ENCODE measurements at regions not wholly inside any gene's neighbourhood (a gene's known extent, or its start where the extent isn't known, plus 50 kb on each side); places are given as distances from the start of the nearest gene placed in this dataset.

DNA sequence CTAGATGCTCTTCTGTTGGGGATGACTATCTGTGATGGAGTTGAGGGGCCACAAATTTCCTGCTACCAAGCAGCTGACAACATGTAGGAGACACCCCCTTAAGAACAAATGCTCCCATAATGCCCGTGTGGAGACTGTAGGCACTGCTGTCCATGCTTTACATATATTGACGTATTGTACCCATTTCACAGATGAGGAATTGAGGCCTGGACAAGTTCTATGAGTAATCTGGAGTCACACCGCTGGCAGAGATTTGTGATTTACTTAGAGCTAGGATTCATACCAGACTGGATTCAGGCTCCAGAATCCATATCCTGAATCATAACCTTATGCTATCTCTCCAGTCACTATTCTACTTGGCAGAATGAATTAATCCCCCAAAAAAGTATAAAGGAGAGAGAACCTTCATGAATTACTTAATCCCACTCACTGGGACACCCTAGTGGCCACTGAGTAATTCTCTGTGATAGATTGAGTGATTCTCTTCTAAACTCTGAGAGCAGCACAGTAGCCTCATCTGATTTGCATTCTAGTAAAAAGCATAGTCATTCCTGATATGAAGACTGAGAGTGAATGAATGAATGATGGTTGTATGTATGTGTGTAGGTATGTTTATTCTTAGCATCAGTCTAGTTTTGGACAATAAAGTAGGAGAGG lies 460.7 kb upstream of the MEIS1 start:
- TF ChIP-seq, protein P1, sequence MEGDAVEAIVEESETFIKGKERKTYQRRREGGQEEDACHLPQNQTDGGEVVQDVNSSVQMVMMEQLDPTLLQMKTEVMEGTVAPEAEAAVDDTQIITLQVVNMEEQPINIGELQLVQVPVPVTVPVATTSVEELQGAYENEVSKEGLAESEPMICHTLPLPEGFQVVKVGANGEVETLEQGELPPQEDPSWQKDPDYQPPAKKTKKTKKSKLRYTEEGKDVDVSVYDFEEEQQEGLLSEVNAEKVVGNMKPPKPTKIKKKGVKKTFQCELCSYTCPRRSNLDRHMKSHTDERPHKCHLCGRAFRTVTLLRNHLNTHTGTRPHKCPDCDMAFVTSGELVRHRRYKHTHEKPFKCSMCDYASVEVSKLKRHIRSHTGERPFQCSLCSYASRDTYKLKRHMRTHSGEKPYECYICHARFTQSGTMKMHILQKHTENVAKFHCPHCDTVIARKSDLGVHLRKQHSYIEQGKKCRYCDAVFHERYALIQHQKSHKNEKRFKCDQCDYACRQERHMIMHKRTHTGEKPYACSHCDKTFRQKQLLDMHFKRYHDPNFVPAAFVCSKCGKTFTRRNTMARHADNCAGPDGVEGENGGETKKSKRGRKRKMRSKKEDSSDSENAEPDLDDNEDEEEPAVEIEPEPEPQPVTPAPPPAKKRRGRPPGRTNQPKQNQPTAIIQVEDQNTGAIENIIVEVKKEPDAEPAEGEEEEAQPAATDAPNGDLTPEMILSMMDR (tag by site-specific recombination; IDR thresholded peaks at IDR 0.05): no peak
- TF ChIP-seq ZNF140 (tag by site-specific recombination; IDR thresholded peaks at IDR 0.05) (no peak), ZNF274 (IDR thresholded peaks at IDR 0.05; ENCODE audit: low read length) (no peak), ZNF274 (tag by site-specific recombination; IDR thresholded peaks at IDR 0.05; ENCODE audit: borderline replicate concordance) (no peak), TSHZ1 (tag by site-specific recombination; IDR thresholded peaks at IDR 0.05; ENCODE audit: borderline replicate concordance) (no peak), ZNF239 (tag by site-specific recombination; IDR thresholded peaks at IDR 0.05) (no peak), ZNF629 (tag by site-specific recombination; IDR thresholded peaks at IDR 0.05) (no peak)
- TF ChIP-seq, protein P2, sequence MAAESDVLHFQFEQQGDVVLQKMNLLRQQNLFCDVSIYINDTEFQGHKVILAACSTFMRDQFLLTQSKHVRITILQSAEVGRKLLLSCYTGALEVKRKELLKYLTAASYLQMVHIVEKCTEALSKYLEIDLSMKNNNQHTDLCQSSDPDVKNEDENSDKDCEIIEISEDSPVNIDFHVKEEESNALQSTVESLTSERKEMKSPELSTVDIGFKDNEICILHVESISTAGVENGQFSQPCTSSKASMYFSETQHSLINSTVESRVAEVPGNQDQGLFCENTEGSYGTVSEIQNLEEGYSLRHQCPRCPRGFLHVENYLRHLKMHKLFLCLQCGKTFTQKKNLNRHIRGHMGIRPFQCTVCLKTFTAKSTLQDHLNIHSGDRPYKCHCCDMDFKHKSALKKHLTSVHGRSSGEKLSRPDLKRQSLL (tag by site-specific recombination; IDR thresholded peaks at IDR 0.05): no peak
